DMS153 treated with DMSO at 0.1 percent for 48 hours (cell line): ENCODE measurements at regions not wholly inside any gene's neighbourhood (a gene's known extent, or its start where the extent isn't known, plus 50 kb on each side); places are given as distances from the start of the nearest gene placed in this dataset.

Experiments used
- DNase-seq: peaks from one replicate; lab custom pipeline; 2025; ENCODE audit not compliant: unreplicated experiment; lab: John Stamatoyannopoulos, UW

DNA sequence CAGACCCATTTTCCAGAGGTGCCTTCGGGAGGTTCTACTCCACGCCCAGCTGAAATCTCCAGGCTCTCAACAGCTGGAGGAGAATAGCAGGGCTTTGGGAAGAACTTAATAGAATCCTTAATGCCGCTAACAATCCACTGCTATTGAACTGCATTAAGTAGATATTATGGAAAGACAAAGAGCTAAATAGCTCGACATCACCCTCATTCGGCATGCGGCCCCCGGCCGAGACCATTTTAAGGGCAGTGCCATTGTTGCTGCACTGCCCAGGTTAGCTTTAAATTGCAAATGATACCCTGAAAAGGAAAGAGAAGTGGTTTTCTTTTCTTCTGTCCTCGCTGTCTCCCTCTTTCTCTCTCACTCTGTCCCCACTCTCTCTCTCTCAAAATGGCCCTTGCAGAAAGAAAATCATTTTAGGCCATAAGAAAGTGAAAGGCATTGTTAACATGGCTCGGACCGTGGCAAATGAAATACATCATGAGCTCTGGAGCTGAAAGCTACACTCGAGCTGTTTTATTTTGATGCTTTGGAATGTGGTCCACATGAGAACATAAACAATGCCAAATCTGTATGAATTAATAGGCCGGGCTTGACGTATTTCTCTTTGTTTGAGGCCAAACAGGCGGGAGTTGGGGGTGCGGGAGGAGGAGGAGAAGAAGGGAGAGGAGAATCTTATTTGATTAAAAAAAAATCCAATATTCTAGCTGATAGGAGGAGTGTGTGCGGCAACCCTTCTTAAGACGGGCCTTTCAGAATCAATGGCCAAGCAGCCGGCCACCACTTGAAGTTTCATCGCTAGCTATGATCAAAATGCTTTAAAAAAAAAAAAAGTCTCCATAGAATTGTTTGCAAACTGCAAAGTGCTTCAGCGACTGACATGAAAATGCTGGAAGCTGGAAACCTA, 298.8 kb upstream of the IRX3 start:
- no peak for DNase-seq

DNA sequence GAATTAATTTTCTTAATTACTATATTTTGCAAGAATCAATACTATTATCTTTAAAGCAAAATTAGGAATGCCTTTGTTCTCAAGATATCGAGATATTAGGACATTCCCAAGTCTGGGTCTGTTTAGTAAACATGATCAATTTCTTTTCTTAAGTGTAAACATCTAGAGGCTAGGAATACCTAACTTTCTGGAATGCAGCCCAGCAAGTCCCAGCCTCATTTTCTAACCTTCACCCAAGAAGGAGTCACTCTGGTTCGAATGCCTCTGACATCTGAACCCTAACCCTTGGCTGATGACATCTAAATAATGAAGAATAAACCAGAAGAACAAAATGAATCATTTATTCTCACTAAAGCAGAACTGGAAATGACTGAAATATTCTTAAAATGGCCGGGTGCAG, 297.5 kb upstream of the IRX3 start:
- DNase-seq = no peak

DNA sequence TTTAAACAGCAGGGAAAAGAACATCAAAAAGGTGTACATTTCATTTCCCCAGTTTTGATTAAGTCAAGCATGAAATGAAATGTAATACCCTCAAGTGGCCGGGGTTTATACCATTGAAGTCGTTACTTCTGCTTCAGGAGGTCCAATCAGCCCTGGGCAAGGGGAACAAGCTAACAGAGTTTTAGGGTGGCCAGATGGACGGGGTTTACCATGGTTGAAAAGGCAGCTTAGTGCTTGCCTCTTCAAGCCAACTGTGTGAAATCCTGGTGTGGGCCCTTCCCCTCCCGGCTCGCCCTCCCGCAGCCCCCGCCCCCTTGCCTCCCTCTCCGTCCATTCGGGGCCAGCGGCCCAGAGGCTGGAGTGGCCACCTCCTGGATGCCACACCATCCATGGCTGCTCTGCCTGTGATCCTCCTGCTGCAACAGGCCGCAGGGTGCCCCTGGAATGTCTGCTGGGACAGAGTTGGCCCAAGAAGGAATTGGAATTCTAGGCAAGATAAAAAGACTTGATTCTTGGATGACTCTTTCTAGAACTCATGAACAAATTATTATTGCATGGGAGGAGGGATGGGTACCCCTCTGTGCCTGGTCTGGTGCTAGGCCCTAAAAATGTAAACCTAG, 296.2 kb upstream of the IRX3 start:
- DNase-seq = no peak

DNA sequence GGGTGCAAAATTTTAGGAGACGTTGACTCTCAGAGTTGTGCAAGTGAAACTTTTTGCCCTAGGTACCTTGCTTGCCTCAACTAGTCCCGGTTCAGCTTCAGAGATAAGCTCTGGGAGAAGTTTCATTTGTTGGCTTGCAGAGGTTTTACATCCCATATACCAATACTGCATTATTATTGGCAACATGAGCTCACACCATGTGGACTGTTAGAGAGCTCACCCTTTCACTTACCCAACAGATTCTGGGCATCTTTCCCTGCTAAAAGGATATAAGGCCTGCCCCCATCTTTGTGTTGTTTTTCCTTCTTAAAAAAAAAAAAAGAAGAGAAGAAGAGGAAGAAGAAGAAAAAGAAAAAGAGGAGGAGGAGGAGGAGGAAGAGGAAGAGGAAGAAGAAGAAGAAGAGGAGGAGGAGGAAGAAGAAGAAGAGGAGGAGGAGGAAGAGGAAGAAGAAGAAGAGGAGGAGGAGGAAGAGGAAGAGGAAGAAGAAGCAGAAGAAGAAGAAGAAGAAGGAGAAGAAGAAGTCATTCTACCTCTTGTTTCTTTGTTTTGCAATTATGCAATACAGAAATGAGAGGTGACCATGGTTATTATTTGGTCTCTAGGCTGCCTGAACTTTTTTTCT, 292.6 kb upstream of the IRX3 start:
- DNase-seq = no peak

DNA sequence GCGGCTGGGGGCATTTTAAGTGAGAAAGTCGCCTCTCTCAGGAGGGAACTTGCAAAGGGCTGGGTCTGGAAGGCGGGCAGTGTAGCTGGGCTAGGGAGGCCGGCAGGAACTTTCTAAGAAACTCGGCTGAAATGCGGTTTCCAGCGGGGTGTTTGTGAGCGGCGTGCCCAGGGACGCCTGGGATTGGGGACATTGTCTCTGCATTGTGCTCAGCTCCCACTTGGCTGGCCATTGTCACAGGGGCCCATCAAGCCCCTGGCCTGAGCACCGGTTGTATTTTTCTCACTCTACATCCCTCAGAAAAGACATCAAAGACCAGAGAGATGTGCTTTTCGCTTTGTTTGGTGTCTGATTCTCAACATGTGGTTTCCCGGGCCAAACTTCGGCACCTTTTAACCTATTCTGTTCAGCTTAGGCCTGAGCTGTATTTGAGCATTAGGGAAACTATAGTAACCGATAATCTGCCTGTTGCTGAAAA, 291.1 kb upstream of the IRX3 start:
- no peak for DNase-seq

DNA sequence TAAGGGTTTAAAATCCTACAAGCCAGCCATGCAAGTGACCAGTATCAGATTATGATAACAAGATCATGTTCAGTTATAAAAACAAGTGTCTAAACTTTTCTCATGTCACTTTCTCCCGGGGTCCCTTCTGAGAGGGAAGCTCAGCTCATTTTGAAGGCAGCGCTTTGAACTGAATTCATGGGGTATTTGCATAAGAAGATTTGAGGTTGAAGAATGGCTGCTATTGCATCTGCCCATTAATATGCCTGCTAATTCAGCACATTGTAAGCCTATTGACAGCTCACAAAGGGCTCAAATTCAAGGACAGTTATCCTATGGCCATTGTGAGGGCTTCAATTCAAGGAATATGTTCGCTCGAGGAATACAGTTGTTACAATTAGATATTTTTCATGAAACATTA, 290.2 kb upstream of the IRX3 start:
- DNase-seq = no peak

DNA sequence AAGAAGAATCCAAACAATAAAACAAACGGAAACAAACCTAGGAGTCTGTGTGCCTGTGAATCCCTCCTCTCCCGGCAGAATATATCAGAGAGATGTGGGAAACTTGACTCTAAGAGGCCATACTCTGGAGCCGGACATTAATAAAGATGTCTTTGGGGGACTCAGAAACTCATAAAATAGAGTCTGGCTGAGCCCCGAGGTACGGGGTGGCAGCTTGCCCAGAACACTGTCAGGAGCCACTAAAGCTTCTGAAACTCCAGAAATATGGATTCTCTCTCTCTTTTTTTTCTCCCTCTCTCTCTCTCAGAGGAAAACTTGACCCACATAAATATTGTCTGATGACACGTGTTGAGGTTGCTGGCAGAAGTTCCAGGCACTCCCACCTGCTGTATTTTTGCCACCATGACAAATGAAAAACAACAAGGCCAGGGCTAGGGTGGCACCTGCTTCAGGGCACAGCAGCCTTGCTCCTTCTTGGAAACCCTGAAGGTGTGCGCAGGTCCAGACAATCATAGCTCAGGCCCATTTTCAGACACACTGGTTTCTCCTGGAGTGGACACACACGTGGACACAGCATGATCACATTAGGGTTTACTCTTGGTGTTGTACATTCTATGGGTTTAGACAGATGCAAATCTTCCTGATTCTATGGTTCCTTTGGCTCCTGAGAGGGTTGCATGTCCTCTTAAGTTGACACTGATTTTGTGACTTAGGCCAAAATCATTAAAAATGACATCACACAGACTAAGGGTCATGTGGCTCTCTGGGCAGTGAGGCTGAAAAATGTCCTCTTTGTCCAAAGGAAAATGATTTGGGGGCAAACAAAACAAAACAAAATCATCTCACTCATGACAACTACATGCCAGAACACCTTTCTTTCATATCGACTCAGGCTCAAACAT, 282.6 kb upstream of the IRX3 start:
- DNase-seq = no peak

DNA sequence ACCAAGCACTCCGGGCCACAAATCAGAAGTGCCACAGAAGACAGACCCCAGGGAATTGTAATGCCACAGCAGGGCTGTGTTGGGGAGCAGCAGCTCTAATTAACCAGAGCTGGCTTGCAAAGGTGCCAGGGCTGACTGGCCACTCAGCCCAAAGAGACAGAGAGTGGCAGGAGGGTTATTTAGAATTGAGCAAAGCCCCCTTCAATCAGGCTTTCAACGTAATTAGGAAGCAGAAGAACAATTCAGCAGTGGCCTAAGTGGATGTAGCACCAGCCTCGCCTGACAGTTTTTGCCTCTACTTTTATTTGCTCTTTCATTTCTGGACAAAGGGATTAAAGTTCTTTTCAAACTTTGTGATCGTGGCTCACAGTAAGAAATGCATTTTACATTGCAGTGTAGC, 278.3 kb upstream of the IRX3 start:
- no peak for DNase-seq

DNA sequence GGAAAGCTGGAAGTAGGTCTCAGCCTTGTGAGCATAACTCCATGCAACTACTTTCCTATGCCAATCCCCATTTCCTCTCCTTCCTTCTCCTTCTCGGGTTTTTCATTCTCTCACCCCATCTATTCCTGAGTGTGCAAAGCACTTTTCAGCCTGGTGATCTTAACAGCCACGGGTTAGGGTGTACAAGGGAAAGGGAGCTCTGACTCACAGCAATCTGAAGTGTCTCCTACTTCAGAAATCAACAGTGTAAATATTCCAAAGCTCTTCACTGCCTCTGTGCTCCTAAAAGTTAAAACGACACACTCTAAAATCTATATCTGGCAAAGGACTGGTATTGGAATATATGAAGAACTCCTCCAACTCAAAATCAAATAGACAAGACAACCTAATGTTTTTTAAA, 268.0 kb upstream of the IRX3 start:
- no peak for DNase-seq

DNA sequence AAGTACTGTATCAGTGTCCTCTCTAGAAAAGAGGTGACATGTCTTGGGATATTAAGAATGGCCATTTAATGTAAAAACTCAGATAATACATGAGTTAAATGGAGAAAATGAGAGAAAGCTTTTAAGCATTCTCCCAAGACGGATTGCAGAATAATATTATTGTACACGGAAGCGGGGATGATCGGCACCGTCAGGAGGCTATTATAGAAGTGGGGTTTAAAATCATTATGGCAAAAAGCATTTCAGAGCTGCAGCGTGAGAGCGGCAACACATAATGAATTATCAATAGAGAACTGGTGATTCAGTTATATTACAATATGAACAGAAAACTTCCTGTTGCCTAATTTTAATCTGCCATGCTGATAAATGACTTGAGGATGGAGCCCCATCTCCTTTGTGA, 261.7 kb upstream of the IRX3 start:
- no peak for DNase-seq

DNA sequence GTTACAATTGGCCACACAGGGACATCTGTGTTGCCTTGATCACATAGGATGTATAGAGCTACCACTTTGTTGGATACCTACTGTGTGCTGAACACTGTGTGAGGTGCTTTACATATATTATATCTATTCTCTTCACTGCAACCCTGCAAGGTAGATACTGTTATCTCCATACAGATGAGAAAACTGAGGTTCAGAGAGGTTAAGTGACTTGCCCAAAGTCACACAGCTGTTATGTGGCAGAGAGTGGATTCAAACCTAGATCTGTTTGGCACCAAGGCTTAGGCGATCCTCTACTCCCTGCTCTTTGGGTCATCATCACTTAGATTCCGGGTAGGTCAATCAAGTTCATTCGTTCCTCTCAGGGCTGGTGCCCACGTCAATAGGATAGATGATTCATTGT, 260.5 kb upstream of the IRX3 start:
- no peak for DNase-seq

DNA sequence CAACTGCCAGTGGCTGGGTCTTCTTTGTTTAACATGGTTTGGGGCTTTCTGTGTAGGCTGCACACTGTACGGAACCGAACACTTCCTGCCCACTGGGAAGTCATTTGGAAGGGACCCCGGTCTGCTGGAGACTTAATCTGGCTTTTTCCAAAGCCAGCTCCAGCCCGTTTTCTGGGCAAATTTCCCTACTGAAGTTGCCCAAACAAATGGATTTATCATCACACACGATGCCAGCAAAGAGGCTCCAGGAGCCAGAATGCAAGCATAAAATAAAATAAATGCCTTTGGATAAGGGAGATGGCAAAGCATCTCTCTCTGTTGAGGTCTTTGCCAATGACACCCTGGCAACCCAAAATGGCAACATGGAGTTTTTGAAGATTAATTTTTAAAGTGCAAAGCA, 259.9 kb upstream of the IRX3 start:
- DNase-seq = no peak

DNA sequence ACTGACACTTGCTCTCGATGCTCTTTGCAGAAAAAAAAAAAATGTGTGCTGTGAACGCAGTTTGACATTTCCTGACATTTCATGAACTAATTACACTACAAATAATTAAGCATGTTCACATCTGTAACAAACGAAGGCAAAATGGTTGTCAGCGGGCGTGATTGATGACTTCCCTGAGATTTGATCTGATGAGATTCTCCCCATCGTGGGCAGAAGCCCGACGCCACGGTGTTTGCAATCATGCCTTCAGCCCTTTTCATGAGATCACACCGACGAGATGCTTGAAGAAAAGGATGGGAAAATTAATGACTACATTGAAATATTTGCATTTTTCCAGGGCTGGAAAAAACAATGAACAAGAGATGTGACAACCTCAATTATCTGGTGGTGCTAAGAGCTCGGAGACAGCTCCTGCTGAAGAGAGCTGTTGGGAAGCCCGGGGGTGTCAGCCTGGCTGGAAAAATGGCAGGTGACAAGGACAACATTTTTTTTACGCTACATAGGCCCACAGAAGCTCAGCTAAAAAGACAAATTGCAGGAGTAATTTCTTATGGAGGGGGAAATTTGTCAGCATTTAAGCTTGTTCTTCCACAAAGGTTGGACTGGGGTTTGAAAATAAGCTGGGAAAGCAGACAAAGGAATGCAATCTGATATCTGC, 259.4 kb upstream of the IRX3 start:
- DNase-seq = no peak

DNA sequence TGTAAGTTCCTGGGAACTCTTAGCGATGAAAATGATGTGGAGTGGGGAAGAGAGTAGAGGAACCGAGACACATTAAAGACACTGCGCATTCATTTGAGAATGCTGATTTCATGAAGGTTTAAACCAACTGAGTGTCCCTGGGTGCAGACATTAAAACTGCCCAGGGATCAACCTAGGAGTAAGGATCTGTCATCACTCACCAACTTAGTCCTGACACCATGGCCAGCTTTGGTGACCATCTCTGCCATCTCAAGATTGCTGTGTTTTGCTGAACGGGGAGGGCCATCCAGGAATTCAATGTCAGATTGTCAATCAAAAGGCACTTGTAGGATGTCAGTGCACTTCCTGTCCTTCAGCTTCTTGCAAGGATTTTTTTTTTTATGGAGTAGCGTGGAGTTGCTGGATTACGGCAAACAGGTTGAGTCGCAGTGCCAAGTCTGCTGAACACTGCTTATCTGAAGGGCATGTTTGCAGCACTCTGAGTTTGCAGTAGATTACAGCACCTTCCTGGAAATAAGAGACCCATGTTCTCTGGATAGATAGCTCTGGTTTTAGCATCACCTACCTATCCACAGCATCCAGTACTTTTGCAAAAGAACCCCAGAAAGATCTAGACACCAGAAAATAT, 258.1 kb upstream of the IRX3 start:
- DNase-seq = no peak

DNA sequence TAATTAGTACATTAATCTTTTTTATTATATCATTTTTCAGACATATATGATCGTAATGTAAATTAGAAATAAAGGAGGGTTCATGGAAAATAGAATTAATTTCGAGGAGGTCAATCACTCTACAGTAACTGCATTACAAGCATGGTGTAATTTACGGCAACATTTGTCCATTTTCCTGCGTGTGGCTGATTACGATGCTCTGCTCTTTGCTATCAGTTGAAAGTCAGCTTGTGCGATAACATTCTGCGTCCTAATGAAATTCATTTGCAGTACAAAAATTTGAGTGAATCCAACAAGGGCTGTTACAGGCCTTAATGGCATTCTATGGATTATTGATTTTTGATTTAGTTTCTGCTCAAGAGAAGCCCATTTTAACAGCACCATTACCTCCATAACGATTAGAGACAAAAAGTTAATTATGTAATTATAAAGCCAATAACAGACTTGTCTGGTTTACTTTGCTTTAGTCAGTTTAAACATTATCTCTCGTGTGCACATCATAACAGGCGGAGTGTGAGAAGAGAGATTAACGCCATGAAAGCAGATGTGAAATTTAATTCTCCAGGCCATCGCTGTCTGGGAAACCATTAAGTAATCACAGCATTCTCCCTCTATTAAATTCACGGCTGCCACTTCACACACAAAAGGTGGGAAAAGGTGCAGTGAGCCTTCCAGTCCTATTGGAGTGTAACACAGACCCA, 256.4 kb upstream of the IRX3 start:
- no peak for DNase-seq

DNA sequence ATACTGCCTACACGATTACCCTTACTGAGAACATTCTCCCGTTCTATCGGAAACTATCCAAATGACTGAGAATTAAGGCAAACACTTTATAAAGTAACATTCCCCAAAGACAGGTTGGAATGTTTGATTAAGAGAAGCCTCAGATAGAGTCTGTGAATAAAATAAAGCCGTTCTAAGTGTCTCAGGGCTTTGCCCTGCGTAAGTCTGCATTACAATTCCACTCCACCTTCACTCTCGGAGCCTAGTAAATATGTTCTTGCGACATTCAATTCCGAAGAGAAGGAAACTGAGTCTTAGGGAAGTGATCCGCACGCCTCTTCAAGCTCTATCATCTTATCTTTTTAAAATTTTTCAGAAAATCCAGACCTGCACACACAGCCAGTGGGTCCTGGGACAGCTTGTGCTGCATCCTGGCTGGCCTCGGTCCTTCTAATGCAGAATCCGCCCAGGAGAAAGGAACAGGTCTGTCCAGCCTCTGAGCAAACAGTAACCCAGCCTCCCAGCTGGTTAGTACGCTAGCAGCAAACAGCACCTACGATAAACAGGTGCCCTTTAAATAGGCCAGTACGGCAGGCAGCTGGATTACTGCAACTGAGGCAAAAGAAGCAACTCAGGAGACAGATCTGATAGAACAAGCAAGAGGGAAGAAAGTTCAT, 254.1 kb upstream of the IRX3 start:
- DNase-seq = peak; percentile 43

DNA sequence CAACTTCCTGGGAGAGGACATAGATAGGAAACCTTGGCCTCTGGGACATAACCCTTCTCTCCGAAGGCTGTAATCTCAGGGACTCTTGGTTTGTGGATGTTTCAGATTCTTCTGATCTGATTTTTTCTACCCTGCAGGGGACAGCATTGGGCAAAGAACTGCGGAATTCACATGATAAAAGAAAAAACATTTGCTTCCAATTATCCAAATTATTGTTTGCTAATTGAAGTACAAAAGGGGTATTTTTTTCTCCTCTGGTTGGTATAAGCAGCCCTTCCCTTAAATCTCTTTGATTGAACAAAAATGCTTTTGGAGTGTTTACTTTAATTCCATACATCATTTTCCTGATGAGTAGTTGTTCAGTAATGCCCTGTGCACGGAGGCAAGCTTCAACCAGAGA, 251.7 kb upstream of the IRX3 start:
- no peak for DNase-seq

DNA sequence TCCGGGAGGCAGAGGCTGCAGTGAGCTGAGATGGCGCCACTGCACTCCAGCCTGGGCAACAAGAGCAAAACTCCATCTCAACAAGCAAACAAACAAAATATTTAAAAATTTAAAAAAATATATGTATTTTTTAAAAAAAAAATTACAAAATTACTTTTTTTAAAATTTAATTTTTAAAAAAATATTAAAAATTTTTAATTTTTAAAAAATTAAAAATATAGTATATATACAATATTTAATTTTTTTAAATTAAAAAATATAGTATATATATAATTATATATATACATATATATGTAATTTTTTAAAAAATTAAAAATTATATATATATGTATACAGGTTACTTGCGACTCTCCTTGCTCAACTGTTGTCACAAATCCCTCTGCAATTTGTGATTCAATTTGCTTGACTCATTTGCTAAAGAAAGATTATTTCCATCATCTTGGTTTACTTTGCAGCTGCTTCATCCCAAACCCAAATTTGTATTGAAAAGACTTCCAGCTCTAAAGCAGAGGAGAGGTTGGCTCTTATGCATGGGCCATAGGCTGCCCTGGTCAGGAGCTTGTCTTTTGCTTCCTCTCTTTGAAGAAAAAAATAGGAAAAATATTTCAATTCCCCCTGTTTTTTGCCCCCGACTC, 247.4 kb upstream of the IRX3 start:
- DNase-seq = no peak

DNA sequence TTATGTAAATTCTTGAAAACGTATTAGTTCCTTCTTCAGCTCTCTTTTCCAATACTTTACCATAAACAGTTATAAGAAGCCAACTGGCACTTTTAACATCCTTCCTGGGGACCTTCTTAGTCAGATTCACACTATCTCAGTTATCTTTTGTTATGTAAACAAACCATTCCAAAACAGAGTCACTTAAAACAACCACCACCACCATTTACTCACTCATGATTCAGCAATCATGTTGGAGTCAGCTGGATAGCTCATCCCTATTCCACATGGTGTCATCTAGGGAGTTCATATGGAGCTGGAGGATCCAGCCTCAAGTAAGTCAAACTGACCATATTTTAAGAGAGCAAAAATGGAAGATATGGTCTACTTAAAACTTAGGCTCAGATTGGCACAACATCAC, 240.3 kb upstream of the IRX3 start:
- no peak for DNase-seq
